HUES48 (cell line): ENCODE measurements at regions not wholly inside any gene's neighbourhood (a gene's known extent, or its start where the extent isn't known, plus 50 kb on each side); places are given as distances from the start of the nearest gene placed in this dataset.

ENCODE experiments used
- H3K27ac ChIP-seq: one replicate; pipeline ENCODE4 v1.7.0; 2013; ENCODE audit warnings: low read depth, low read length, inconsistent platforms
- H3K27me3 ChIP-seq: 2 replicates; pipeline ENCODE4 v1.6.1; 2013; ENCODE audit warnings: mild to moderate bottlenecking, low read length; ENCODE audit not compliant: control insufficient read depth, insufficient read depth
- H3K36me3 ChIP-seq: 2 replicates; pipeline ENCODE4 v1.6.1; 2013; ENCODE audit warnings: low read length; ENCODE audit not compliant: control insufficient read depth, insufficient read depth
- H3K4me1 ChIP-seq: 2 replicates; pipeline ENCODE4 v1.6.1; 2013; ENCODE audit warnings: mild to moderate bottlenecking, low read length; ENCODE audit not compliant: control insufficient read depth, insufficient read depth
- H3K4me3 ChIP-seq: 2 replicates; pipeline ENCODE4 v1.5.1; 2013; ENCODE audit warnings: mild to moderate bottlenecking, low read depth, low read length
- H3K9ac ChIP-seq: 2 replicates; pipeline ENCODE4 v1.6.1; 2013; ENCODE audit warnings: mild to moderate bottlenecking, low read depth, low read length, moderate library complexity
- H3K9me3 ChIP-seq: 2 replicates; pipeline ENCODE4 v1.6.1; 2013; ENCODE audit warnings: low read length; ENCODE audit not compliant: control insufficient read depth, insufficient read depth

- Histone ChIP-seq H3K27me3 (no peaks in the 10 kb centered on the region), H3K4me1 (no peaks in the 10 kb centered on the region), H3K9me3 (0 out of 2 replicates have a peak, but pooled peaks cover 4% of the 10 kb centered on the region), H3K27ac (no peak overlapping the region), H3K36me3 (no peaks in the 10 kb centered on the region), H3K9ac (no peak overlapping the region), H3K4me3 (no peak overlapping the region)
Measured at GRCh38 chr2:3040496-3041140, 337.0 kb downstream of the EIPR1 start.

GRCh38 chr2:3040066-3040428 is 337.6 kb downstream of the EIPR1 start:
- H3K36me3 ChIP-seq, result no peaks in the 10 kb centered on the region
- H3K4me3 ChIP-seq, result no peak overlapping the region
- H3K27me3 ChIP-seq, result no peaks in the 10 kb centered on the region
- H3K9ac ChIP-seq, result no peak overlapping the region
- H3K9me3 ChIP-seq, result no peaks in the 10 kb centered on the region
- no peak overlapping the region for H3K27ac ChIP-seq
- no peaks in the 10 kb centered on the region for H3K4me1 ChIP-seq

- no peaks in the 10 kb centered on the region for H3K4me1 ChIP-seq
- no peak overlapping the region for H3K4me3 ChIP-seq
- H3K27me3 ChIP-seq, result no peaks in the 10 kb centered on the region
- H3K27ac ChIP-seq, result no peak overlapping the region
- H3K36me3 ChIP-seq, result no peaks in the 10 kb centered on the region
- no peaks in the 10 kb centered on the region for H3K9me3 ChIP-seq
- no peak overlapping the region for H3K9ac ChIP-seq
Measured at GRCh38 chr2:3039188-3040065, 338.2 kb downstream of the EIPR1 start.

- Histone ChIP-seq H3K36me3 (no peaks in the 10 kb centered on the region), H3K4me3 (no peak overlapping the region), H3K4me1 (no peaks in the 10 kb centered on the region), H3K9me3 (no peaks in the 10 kb centered on the region), H3K27me3 (no peaks in the 10 kb centered on the region), H3K27ac (no peak overlapping the region), H3K9ac (no peak overlapping the region)
Measured at GRCh38 chr2:3038636-3039035, 339.0 kb downstream of the EIPR1 start.

- Histone ChIP-seq H3K36me3 (no peaks in the 10 kb centered on the region), H3K9me3 (no peaks in the 10 kb centered on the region), H3K27ac (no peak overlapping the region), H3K9ac (no peak overlapping the region), H3K27me3 (no peaks in the 10 kb centered on the region), H3K4me3 (no peak overlapping the region), H3K4me1 (no peaks in the 10 kb centered on the region)
Measured at GRCh38 chr2:3037196-3038194, 340.1 kb downstream of the EIPR1 start.

GRCh38 chr2:3036432-3037125 is 341.0 kb downstream of the EIPR1 start:
- Histone ChIP-seq H3K27me3 (no peaks in the 10 kb centered on the region), H3K36me3 (no peaks in the 10 kb centered on the region), H3K4me3 (no peak overlapping the region), H3K27ac (no peak overlapping the region), H3K9me3 (no peaks in the 10 kb centered on the region), H3K9ac (no peak overlapping the region), H3K4me1 (no peaks in the 10 kb centered on the region)

GRCh38 chr2:3035385-3036050 is 342.1 kb downstream of the EIPR1 start:
- Histone ChIP-seq H3K4me1 (no peaks in the 10 kb centered on the region), H3K27ac (no peak overlapping the region), H3K9ac (no peak overlapping the region), H3K27me3 (no peaks in the 10 kb centered on the region), H3K36me3 (no peaks in the 10 kb centered on the region), H3K9me3 (no peaks in the 10 kb centered on the region), H3K4me3 (no peak overlapping the region)

GRCh38 chr2:3034856-3035255 is 342.8 kb downstream of the EIPR1 start:
- Histone ChIP-seq H3K36me3 (no peaks in the 10 kb centered on the region), H3K27me3 (no peaks in the 10 kb centered on the region)

GRCh38 chr2:3034396-3034795 is 343.2 kb downstream of the EIPR1 start:
- Histone ChIP-seq H3K27me3 (no peaks in the 10 kb centered on the region), H3K9me3 (peaks cover 4% of the 10 kb centered on the region; the same call in 1 of the 2 replicates), H3K4me3 (no peak overlapping the region), H3K4me1 (no peaks in the 10 kb centered on the region), H3K27ac (no peak overlapping the region), H3K9ac (no peak overlapping the region), H3K36me3 (no peaks in the 10 kb centered on the region)

More at GRCh38 chr2:3034856-3035255, 342.8 kb downstream of the EIPR1 start:
- H3K4me1 ChIP-seq, result no peaks in the 10 kb centered on the region
- H3K9ac ChIP-seq, result no peak overlapping the region
- H3K4me3 ChIP-seq, result no peak overlapping the region
- peaks cover 4% of the 10 kb centered on the region; the same call in 1 of the 2 replicates for H3K9me3 ChIP-seq
- no peak overlapping the region for H3K27ac ChIP-seq

- Histone ChIP-seq H3K4me1 (no peaks in the 10 kb centered on the region), H3K27ac (no peak overlapping the region), H3K4me3 (no peak overlapping the region), H3K36me3 (no peaks in the 10 kb centered on the region), H3K9me3 (peaks cover 7% of the 10 kb centered on the region; the same call in 1 of the 2 replicates), H3K9ac (no peak overlapping the region), H3K27me3 (no peaks in the 10 kb centered on the region)
Measured at GRCh38 chr2:3033315-3033714, 344.3 kb downstream of the EIPR1 start.
